Ascending aorta (tissue), 2 donors: ENCODE measurements at regions not wholly inside any gene's neighbourhood (a gene's known extent, or its start where the extent isn't known, plus 50 kb on each side); places are given as distances from the start of the nearest gene placed in this dataset.

Experiments used
- DNase-seq, 2 donors: peaks; one replicate each; pipeline ENCODE4 v3.0.0-alpha.2; 2019; ENCODE audit warnings: low spot score in 2 of 2
- H3K27ac ChIP-seq, 2 donors: fragments of 200-600 bp; sonication (generic); one replicate each; pipeline ENCODE4 v1.5.1; 2016 to 2017; ENCODE audit warnings: mild to moderate bottlenecking in 1 of 2
- H3K27me3 ChIP-seq: fragments of 200-600 bp; sonication (generic); one replicate; pipeline ENCODE4 v1.5.1; 2017
- H3K36me3 ChIP-seq, 2 donors: fragments of 200-600 bp; sonication (generic); one replicate each; pipeline ENCODE4 v1.5.1; 2016
- H3K4me1 ChIP-seq, 2 donors: fragments of 200-600 bp; sonication (generic); one replicate each; pipeline ENCODE4 v1.5.1; 2016 to 2017; ENCODE audit warnings: mild to moderate bottlenecking in 1 of 2
- H3K4me3 ChIP-seq, 2 donors: fragments of 200-600 bp; sonication (generic); one replicate each; pipeline ENCODE4 v1.5.1; 2016 to 2017; ENCODE audit warnings: mild to moderate bottlenecking in 1 of 2
- H3K9me3 ChIP-seq, 2 donors: fragments of 200-600 bp; sonication (generic); one replicate each; pipeline ENCODE4 v1.5.1; 2016
- intact Hi-C: fragments of 100-400 bp; cut with DNase I; formaldehyde crosslinking; loops from one replicate; pipeline ENCODE4 v1.15.1; 2023
- TF ChIP-seq, protein P1 (sequence below), 3 experiments: fragments of 200-600 bp in 2 of 3; fragments of 450-650 bp in 1 of 3; sonication (generic) in 2 of 3; IDR thresholded peaks; one replicate each; pipeline ENCODE4 v1.5.1; 2016 to 2019; ENCODE audit warnings: antibody characterized with exemption in 3 of 3, mild to moderate bottlenecking in 1 of 3, moderate library complexity in 1 of 3

DNA sequence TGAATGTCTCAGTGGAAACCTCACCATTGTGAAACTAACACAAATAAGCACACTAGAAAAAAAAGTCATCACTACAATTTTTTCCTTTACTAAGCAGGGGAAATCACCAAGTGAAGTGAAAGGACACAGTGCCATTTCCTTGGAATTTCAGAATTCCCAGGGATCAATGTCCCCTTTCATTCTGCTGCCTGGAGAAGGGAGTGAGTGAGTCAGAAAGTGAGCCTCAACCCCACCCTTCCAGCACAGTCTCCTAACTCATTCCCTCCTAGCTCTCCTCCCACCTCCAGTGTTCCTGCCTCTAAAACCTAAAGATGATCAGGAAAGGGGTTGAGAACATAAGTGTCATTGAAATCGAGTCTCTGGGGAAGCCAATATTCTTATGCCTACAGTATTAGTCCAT lies 608.5 kb downstream of the RNF144A start:
- Histone ChIP-seq H3K4me3 (no peak overlapping the region), H3K27ac (no peak overlapping the region), H3K4me1 (no peaks in the 10 kb centered on the region), H3K36me3 (no peaks in the 10 kb centered on the region), H3K9me3 (no peaks in the 10 kb centered on the region), H3K27me3 (no peaks in the 10 kb centered on the region)
- no peak for DNase-seq
- TF ChIP-seq, protein P1, sequence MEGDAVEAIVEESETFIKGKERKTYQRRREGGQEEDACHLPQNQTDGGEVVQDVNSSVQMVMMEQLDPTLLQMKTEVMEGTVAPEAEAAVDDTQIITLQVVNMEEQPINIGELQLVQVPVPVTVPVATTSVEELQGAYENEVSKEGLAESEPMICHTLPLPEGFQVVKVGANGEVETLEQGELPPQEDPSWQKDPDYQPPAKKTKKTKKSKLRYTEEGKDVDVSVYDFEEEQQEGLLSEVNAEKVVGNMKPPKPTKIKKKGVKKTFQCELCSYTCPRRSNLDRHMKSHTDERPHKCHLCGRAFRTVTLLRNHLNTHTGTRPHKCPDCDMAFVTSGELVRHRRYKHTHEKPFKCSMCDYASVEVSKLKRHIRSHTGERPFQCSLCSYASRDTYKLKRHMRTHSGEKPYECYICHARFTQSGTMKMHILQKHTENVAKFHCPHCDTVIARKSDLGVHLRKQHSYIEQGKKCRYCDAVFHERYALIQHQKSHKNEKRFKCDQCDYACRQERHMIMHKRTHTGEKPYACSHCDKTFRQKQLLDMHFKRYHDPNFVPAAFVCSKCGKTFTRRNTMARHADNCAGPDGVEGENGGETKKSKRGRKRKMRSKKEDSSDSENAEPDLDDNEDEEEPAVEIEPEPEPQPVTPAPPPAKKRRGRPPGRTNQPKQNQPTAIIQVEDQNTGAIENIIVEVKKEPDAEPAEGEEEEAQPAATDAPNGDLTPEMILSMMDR (IDR thresholded peaks at IDR 0.05), result no peak
- intact Hi-C loops, result no loop called here

DNA sequence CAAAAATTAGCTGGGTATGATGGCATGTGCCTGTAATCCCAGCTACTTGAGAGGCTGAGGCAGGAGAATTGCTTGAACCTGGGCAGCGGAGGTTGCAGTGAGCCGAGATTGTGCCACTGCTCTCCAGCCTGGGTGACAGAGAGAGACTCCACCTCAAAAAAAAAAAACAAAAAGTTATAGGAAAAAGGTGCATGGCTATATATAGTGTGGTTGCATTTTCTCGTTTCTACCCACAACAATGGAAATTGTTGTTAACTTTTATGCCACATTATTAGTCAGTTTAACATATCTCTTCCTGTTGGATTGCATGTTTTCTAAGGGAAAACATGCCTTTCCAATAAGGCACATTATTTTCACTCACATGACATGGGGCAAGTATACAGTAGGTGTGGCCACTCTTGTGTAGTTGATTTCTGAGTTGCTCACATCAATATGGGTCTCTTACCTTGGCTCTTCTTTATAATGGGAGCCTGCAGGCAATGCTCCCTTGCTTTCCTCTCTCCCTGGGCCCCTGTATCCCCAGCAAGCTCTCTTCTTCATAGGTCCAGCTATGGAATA lies 610.0 kb downstream of the RNF144A start:
- Histone ChIP-seq H3K4me1 (no peaks in the 10 kb centered on the region), H3K27me3 (no peaks in the 10 kb centered on the region), H3K9me3 (no peaks in the 10 kb centered on the region), H3K4me3 (no peak overlapping the region), H3K36me3 (no peaks in the 10 kb centered on the region), H3K27ac (no peak overlapping the region)
- TF ChIP-seq, protein P1 (IDR thresholded peaks at IDR 0.05), result no peak
- DNase-seq, result no peak
- intact Hi-C loops, result no loop called here

DNA sequence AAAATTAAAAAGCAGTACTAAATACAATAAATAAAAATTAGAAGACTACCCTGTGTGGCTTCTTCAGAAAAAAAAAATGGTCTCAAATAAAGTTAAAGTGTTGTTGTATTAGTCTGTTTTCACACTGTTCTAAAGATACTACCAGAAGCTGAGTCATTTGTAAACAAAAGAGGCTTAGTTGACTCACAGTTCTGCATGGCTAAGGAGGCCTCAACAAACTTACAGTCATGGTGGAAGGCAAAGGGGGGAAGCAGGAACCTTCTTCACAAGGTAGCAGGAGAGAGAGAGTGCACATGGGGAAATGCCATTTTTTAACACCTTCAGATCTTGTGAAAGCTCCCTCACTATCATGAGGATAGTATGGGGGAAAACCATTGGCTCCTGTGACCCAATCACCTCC lies 612.8 kb downstream of the RNF144A start:
- intact Hi-C loops, result no loop called here
- TF ChIP-seq, protein P1 (IDR thresholded peaks at IDR 0.05), result no peak
- Histone ChIP-seq H3K4me3 (no peak overlapping the region), H3K27me3 (no peaks in the 10 kb centered on the region), H3K27ac (no peak overlapping the region), H3K9me3 (no peaks in the 10 kb centered on the region), H3K4me1 (no peaks in the 10 kb centered on the region), H3K36me3 (no peaks in the 10 kb centered on the region)
- DNase-seq, result no peak

DNA sequence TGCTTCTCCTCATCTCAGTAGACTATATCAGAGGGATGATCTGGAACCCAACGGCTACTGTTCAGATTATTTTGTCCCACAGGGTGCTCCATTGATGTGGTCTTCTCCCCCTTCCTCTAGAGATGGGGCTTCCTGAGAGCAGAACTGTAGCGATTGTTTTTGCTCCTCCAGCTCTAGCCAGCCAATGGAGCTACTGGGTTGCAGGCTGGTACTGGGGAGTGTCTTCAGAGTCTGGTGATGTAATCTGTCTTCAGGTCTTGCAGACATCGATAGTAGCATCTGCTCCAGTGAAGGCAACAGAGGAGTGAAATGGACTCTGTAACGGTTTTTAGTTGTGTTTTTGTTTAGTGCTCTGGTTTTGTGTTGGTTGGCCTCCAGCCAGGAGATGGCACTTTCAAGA lies 621.9 kb downstream of the RNF144A start:
- no peaks in the 10 kb centered on the region for H3K9me3 ChIP-seq
- intact Hi-C loops, result no loop called here
- no peaks in the 10 kb centered on the region for H3K27me3 ChIP-seq
- TF ChIP-seq, protein P1 (IDR thresholded peaks at IDR 0.05), result no peak
- H3K36me3 ChIP-seq, result no peaks in the 10 kb centered on the region
- H3K27ac ChIP-seq, result no peak overlapping the region
- no peaks in the 10 kb centered on the region for H3K4me1 ChIP-seq
- no peak for DNase-seq
- H3K4me3 ChIP-seq, result no peak overlapping the region

DNA sequence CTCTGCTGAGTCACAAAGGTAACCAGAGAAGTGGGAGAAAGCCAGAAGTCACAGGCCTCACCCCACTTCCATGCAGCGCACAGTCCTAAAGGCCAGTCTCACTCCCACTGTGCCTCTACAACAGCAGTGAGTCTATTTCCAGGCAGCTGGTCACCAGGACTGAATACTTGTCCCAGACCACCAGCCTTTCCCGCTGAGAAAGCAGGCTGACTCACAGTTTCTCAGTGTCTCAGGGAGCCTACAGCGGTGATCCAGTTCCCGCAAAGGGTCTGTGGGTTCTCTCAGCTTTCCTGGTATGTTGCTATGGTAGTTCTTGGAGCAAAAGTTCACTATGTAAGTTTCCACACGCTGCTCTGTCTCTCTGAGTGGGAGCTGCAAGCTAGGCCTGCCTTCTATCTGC lies 622.5 kb downstream of the RNF144A start:
- Histone ChIP-seq H3K4me1 (no peaks in the 10 kb centered on the region), H3K9me3 (no peaks in the 10 kb centered on the region), H3K27me3 (no peaks in the 10 kb centered on the region), H3K27ac (no peak overlapping the region), H3K4me3 (no peak overlapping the region), H3K36me3 (no peaks in the 10 kb centered on the region)
- no peak for DNase-seq
- TF ChIP-seq, protein P1 (IDR thresholded peaks at IDR 0.05), result no peak
- intact Hi-C loops, result no loop called here
